ENCODE measurements at regions not wholly inside any gene's neighbourhood (a gene's known extent, or its start where the extent isn't known, plus 50 kb on each side); places are given as distances from the start of the nearest gene placed in this dataset.
A peak's percentile ranks its signal among the peaks of the same experiment; 100 is the strongest.

- Histone ChIP-seq H2BK5ac (ENCODE audit: insufficient read length, low read length) (no peak overlapping the region), H3K4ac (ENCODE audit: low read depth, low read length) (no peak overlapping the region; the same call in 1 of the 2 replicates), H2BK15ac (ENCODE audit: low read depth, low read length) (no peak overlapping the region), H4K8ac (replicated peaks; ENCODE audit: insufficient read length, low read depth, low read length) (no peak overlapping the region), H3K79me1 (ENCODE audit: insufficient read depth, low read depth, low read length, poor library complexity, severe bottlenecking) (no peaks in the 10 kb centered on the region), H4K5ac (ENCODE audit: insufficient read length, low read depth, low read length) (no peak overlapping the region), H3K4me1 (ENCODE audit: insufficient read depth, low read length) (peaks cover 2% of the 10 kb centered on the region; the same call in 1 of the 2 replicates), H2BK20ac (ENCODE audit: low read depth, low read length, poor library complexity, severe bottlenecking) (no peak overlapping the region), H3K27ac (ENCODE audit: insufficient read length, low read depth, low read length) (peak overlapping the region; percentile 76), H3K4me2 (ENCODE audit: insufficient read depth, insufficient read length, low read length) (peak overlapping the region; percentile 89), H4K91ac (ENCODE audit: insufficient read length, low read depth, low read length) (no peak overlapping the region), H3T11ph (ENCODE audit: low read length) (peak overlapping the region; percentile 1), H3K56ac (ENCODE audit: insufficient read length, low read depth, low read length) (no peak overlapping the region), H3K23ac (ENCODE audit: insufficient read length, low read depth, low read length) (no peak overlapping the region), H3K9ac (ENCODE audit: extremely low read depth, insufficient read length, low read length) (peak overlapping the region; percentile 72), H3K14ac (ENCODE audit: insufficient read depth, low read length) (peak overlapping the region; percentile 91; the same call in 1 of the 2 replicates), H3K27me3 (ENCODE audit: insufficient read depth, low read length) (no peaks in the 10 kb centered on the region), H3K23me2 (ENCODE audit: insufficient read length, low read depth, low read length, poor library complexity, severe bottlenecking) (peaks cover 7% of the 10 kb centered on the region), H4K20me1 (ENCODE audit: control insufficient read depth, insufficient read depth, insufficient read length) (no peaks in the 10 kb centered on the region), H2BK12ac (ENCODE audit: insufficient read length, low read depth, low read length) (no peak overlapping the region), H3K79me2 (ENCODE audit: insufficient read depth, low read length) (no peaks in the 10 kb centered on the region), H2BK120ac (ENCODE audit: low read depth, low read length, poor library complexity, severe bottlenecking) (peak overlapping the region; percentile 71), H3K9me3 (ENCODE audit: control insufficient read depth, low read depth, low read length) (no peaks in the 10 kb centered on the region), H2AFZ (ENCODE audit: low read length) (peak overlapping the region; percentile 69), H2AK5ac (ENCODE audit: insufficient read length, low read length) (no peak overlapping the region), H3K18ac (ENCODE audit: insufficient read length, low read depth, low read length) (peak overlapping the region; percentile 83)
- H3K9me3 Mint-ChIP-seq = peaks cover 0 to 2% of the 10 kb centered on the region in 2 experiments; a peak in 1 of 5 replicates
- H3K4me3 Mint-ChIP-seq = peak overlapping the region; percentile 82 to 88
- WGBS (ENCODE audit: extremely low coverage, insufficient read length, low lambda C conversion rate) = no CpG with 5 or more reads among the region's 26 CpGs
- H3K27ac Mint-ChIP-seq = peak overlapping the region; percentile 97 to 99 (median 99)
- H3K36me3 Mint-ChIP-seq (ENCODE audit: insufficient read depth in 1 of 3, low read depth in 3 of 3) = no peaks in the 10 kb centered on the region; a peak in 2 of 7 replicates
- TF ChIP-seq, protein P1, sequence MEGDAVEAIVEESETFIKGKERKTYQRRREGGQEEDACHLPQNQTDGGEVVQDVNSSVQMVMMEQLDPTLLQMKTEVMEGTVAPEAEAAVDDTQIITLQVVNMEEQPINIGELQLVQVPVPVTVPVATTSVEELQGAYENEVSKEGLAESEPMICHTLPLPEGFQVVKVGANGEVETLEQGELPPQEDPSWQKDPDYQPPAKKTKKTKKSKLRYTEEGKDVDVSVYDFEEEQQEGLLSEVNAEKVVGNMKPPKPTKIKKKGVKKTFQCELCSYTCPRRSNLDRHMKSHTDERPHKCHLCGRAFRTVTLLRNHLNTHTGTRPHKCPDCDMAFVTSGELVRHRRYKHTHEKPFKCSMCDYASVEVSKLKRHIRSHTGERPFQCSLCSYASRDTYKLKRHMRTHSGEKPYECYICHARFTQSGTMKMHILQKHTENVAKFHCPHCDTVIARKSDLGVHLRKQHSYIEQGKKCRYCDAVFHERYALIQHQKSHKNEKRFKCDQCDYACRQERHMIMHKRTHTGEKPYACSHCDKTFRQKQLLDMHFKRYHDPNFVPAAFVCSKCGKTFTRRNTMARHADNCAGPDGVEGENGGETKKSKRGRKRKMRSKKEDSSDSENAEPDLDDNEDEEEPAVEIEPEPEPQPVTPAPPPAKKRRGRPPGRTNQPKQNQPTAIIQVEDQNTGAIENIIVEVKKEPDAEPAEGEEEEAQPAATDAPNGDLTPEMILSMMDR (conservative IDR thresholded peaks at IDR 0.05) = no peak
- H3K4me1 Mint-ChIP-seq = peaks cover 35 to 40% of the 10 kb centered on the region in 2 experiments
- H3K27me3 Mint-ChIP-seq (ENCODE audit: low read depth) = peaks cover 2% of the 10 kb centered on the region; the same call in 1 of the 2 replicates
- peak; percentile 89 for DNase-seq
These were observed 110.5 kb upstream of the GAP43 start for GRCh38 chr3:115512565-115513415.

All from H9 (cell line).